ENCODE measurements at regions not wholly inside any gene's neighbourhood (a gene's known extent, or its start where the extent isn't known, plus 50 kb on each side); places are given as distances from the start of the nearest gene placed in this dataset.

DNA sequence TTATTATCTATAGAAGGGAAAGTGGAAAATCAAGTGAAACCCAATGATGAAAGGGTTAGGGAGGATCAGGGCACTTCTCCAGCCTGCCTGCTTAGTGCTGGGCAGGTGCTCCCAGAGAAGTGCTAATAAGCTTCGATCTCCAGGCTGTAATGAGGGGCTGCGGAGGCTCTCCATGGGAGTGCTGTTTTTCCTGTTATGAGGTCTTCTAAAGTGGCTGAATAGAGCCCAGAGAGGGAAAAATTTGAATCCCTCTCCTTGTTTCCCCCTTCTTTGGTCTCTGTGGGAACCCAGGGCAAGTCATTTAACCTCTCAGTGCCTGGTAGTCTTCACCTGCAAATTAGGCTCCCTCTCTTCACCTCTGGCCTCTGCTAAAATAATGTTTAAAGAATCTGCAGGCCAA is 351.7 kb upstream of the DCC start:
- H3K4me3 ChIP-seq (ENCODE audit: low read depth, low read length) = no peak overlapping the region
- no peak for DNase-seq (ENCODE audit: low read depth)
- TF ChIP-seq, protein P1, sequence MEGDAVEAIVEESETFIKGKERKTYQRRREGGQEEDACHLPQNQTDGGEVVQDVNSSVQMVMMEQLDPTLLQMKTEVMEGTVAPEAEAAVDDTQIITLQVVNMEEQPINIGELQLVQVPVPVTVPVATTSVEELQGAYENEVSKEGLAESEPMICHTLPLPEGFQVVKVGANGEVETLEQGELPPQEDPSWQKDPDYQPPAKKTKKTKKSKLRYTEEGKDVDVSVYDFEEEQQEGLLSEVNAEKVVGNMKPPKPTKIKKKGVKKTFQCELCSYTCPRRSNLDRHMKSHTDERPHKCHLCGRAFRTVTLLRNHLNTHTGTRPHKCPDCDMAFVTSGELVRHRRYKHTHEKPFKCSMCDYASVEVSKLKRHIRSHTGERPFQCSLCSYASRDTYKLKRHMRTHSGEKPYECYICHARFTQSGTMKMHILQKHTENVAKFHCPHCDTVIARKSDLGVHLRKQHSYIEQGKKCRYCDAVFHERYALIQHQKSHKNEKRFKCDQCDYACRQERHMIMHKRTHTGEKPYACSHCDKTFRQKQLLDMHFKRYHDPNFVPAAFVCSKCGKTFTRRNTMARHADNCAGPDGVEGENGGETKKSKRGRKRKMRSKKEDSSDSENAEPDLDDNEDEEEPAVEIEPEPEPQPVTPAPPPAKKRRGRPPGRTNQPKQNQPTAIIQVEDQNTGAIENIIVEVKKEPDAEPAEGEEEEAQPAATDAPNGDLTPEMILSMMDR (IDR thresholded peaks at IDR 0.05; ENCODE audit: insufficient read depth, low read depth, low read length, missing control alignments) = no peak

GRCh38 chr18:51997129-51997528 is 342.9 kb upstream of the DCC start:
- DNase-seq (ENCODE audit: low read depth) = no peak
- H3K4me3 ChIP-seq (ENCODE audit: low read depth, low read length) = no peak overlapping the region
- TF ChIP-seq, protein P1 (IDR thresholded peaks at IDR 0.05; ENCODE audit: insufficient read depth, low read depth, low read length, missing control alignments) = no peak

GRCh38 chr18:51998066-51998465 is 341.9 kb upstream of the DCC start:
- TF ChIP-seq, protein P1 (IDR thresholded peaks at IDR 0.05; ENCODE audit: insufficient read depth, low read depth, low read length, missing control alignments) = no peak
- no peak overlapping the region for H3K4me3 ChIP-seq (ENCODE audit: low read depth, low read length)
- no peak for DNase-seq (ENCODE audit: low read depth)

GRCh38 chr18:51998711-51999110 is 341.3 kb upstream of the DCC start:
- TF ChIP-seq, protein P1 (IDR thresholded peaks at IDR 0.05; ENCODE audit: insufficient read depth, low read depth, low read length, missing control alignments) = no peak
- H3K4me3 ChIP-seq (ENCODE audit: low read depth, low read length) = no peak overlapping the region
- DNase-seq (ENCODE audit: low read depth) = no peak

DNA sequence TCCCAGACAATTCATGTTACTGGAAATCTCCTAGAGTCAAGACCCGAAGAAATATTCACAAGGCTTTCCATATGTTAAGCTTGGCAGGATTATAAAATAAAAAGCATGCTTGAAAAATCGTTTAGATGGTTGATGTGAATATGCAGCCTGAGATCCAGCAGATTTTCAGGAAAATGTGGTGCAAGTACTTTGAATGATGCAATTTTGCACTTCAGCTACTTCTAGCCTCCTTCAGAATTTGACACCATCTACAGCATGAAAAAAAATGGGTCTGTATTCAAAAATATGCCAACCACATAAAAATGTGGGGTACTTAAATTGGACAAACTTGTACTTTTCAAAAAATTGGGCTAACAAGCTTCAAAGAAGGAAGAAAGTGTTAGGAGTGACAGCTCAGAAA is 340.6 kb upstream of the DCC start:
- DNase-seq (ENCODE audit: low read depth) = no peak

DNA sequence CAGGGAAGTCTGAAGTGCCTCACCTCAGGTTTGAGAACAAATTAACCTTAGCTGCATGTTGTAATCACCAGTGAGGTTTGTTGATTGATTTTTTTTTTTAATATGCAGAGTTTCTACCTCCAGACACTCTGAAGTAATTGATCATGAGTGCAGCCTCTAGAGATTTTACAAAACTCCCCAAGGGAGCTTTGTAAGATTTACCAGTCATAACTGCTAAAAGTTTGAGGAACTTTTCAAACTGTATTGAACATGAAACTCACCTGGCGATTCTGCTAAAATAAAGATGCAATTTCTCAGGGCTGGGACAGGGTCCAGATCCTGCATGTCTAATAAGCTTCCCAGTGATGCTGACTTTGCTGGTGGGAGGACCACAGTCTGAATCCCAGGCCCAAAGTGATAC is 339.6 kb upstream of the DCC start:
- TF ChIP-seq, protein P1 (IDR thresholded peaks at IDR 0.05; ENCODE audit: insufficient read depth, low read depth, low read length, missing control alignments) = no peak
- peak; percentile 5 for DNase-seq (ENCODE audit: low read depth)
- no peak overlapping the region for H3K4me3 ChIP-seq (ENCODE audit: low read depth, low read length)

More for the DNA sequence above, 340.6 kb upstream of the DCC start:
- TF ChIP-seq, protein P1 (IDR thresholded peaks at IDR 0.05; ENCODE audit: insufficient read depth, low read depth, low read length, missing control alignments) = no peak
- no peak overlapping the region for H3K4me3 ChIP-seq (ENCODE audit: low read depth, low read length)

DNA sequence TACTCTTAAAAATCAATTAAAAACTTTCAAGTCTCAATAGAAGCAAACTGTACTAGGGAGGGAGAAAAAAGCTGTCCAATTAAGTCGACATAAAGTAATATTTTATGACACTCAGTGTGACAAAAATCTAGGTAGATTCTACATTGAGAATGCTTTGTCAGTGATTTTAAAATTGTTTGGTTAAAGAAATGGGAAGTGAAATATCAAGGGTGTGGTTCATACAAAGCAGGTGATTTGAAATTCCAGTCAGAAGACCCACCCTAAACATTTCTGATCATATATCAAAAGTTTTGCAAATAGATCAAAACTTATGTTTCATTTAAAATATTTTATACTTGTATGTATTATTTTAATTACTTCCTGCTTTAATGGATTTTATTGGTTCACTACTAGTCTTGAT is 338.9 kb upstream of the DCC start:
- no peak for DNase-seq (ENCODE audit: low read depth)
- TF ChIP-seq, protein P1 (IDR thresholded peaks at IDR 0.05; ENCODE audit: insufficient read depth, low read depth, low read length, missing control alignments) = no peak
- no peak overlapping the region for H3K4me3 ChIP-seq (ENCODE audit: low read depth, low read length)

Measured in GM12865 (cell line).